ENCODE measurements at regions not wholly inside any gene's neighbourhood (a gene's known extent, or its start where the extent isn't known, plus 50 kb on each side); places are given as distances from the start of the nearest gene placed in this dataset.

DNA sequence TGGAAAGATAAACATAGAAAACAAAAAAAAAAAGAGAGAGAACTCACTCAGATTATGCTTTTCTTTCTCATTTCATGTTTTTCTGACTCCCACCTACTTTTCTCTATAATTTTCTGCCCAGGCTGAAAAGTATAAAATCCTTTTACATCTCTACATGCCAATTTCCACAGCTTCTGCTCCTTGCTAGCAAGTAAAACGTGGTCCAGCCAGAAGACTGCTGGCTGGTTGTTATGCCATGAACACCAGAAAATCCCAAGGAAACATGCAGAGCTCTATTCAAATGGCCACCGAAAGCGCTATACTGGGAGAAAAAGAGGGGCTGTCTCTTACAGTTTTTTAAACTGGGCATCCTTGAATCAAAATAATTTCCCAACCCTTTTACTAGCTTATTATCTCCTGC is 512.8 kb upstream of the ID4 start:
- in situ Hi-C loops (cut with HindIII; ENCODE audit: low sequenced_read_pairs): no loop called here
- no peak for DNase-seq (ENCODE audit: low read depth, low spot score)
- no peak overlapping the region for H3K4me3 ChIP-seq (ENCODE audit: low read depth, low read length)
- no peak for TF ChIP-seq CTCF (IDR thresholded peaks at IDR 0.05; ENCODE audit: low read depth, low read length)

DNA sequence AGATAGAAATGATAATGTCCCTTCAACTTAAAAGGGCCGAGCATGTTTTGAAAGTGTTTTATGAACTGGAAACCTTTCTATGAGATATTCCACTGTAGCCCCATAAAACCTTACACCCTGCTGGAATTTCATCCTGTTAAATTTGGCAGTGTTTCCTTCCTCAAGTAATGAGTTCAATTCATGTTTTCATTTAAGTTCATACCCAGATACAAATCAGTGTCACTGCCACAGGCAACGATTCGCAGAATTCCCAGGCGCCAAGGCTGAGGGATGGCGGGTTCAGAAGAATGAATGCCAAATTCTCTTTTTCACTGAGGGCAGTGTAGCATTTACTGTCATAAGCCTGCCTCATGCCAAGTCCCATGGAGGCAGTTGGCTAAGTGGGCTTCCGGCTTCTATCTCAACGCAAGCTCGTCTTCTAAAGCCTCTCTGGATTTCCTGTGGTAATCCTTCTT is 511.8 kb upstream of the ID4 start:
- no peak for TF ChIP-seq CTCF (IDR thresholded peaks at IDR 0.05; ENCODE audit: low read depth, low read length)
- in situ Hi-C loops (cut with HindIII; ENCODE audit: low sequenced_read_pairs): no loop called here
- no peak overlapping the region for H3K4me3 ChIP-seq (ENCODE audit: low read depth, low read length)
- DNase-seq (ENCODE audit: low read depth, low spot score): no peak

- H3K4me3 ChIP-seq (ENCODE audit: low read depth, low read length): no peak overlapping the region
- in situ Hi-C loops (cut with HindIII; ENCODE audit: low sequenced_read_pairs): no loop called here
- DNase-seq (ENCODE audit: low read depth, low spot score): no peak
- no peak for TF ChIP-seq CTCF (IDR thresholded peaks at IDR 0.05; ENCODE audit: low read depth, low read length)
These were observed 509.9 kb upstream of the ID4 start for GRCh38 chr6:19327241-19327640.

DNA sequence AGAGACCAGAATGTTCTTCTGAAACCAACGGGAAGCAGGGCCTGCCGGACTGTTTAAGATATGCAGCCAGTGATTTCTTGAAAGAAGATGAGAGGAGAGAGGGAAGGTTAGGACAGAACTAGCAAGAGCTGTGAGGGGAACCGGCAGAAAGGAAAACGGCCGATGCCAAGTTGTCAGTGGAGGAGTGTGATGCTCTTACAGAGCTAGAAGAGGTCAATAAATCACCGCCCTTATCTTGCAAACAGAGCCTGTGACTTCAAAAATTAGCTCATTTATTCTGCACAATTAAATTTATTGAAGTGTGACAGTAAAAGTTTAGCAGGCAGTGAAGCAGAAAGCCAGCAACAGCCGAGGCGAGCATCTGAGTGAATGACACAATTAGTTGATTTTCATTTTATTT is 509.5 kb upstream of the ID4 start:
- no peak for TF ChIP-seq CTCF (IDR thresholded peaks at IDR 0.05; ENCODE audit: low read depth, low read length)
- no peak overlapping the region for H3K4me3 ChIP-seq (ENCODE audit: low read depth, low read length)
- in situ Hi-C loops (cut with HindIII; ENCODE audit: low sequenced_read_pairs): no loop called here
- no peak for DNase-seq (ENCODE audit: low read depth, low spot score)

DNA sequence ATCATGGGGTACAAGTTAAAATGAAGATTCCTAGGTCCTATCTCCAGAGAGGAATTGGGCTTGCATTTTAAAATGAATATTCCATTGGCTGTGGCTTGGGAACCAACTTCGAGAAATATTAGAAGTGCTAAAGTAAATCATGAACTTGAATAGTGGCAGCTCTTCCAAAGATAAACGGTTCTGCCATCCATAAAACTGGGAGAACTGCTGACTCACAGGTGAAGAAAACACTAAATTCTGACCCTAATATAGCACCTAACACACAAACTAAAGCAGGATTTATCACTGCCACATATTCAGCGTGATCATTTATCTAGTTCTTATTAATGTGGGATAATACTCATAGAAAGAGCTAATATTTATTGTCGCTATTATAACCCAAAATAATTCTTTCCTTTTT is 508.1 kb upstream of the ID4 start:
- in situ Hi-C loops (cut with HindIII; ENCODE audit: low sequenced_read_pairs): no loop called here
- no peak for DNase-seq (ENCODE audit: low read depth, low spot score)
- TF ChIP-seq CTCF (IDR thresholded peaks at IDR 0.05; ENCODE audit: low read depth, low read length): no peak
- no peak overlapping the region for H3K4me3 ChIP-seq (ENCODE audit: low read depth, low read length)

- H3K4me3 ChIP-seq (ENCODE audit: low read depth, low read length): no peak overlapping the region
- no peak for TF ChIP-seq CTCF (IDR thresholded peaks at IDR 0.05; ENCODE audit: low read depth, low read length)
- no peak for DNase-seq (ENCODE audit: low read depth, low spot score)
- in situ Hi-C loops (cut with HindIII; ENCODE audit: low sequenced_read_pairs): no loop called here
These were observed 506.1 kb upstream of the ID4 start for GRCh38 chr6:19331089-19331488.

All from astrocyte of the spinal cord (primary cell).